WTC11 (cell line): ENCODE measurements at regions not wholly inside any gene's neighbourhood (a gene's known extent, or its start where the extent isn't known, plus 50 kb on each side); places are given as distances from the start of the nearest gene placed in this dataset.

ENCODE experiments used
- AFF4 ChIP-seq: sonication (generic); formaldehyde crosslinking; IDR thresholded peaks from 2 replicates; pipeline ENCODE4 v1.8.1; 2023; ENCODE audit warnings: mild to moderate bottlenecking, missing genetic modification reagents, borderline replicate concordance
- E2F1 ChIP-seq: sonication (generic); formaldehyde crosslinking; IDR thresholded peaks from 2 replicates; pipeline ENCODE4 v1.8.0; 2022; ENCODE audit warnings: mild to moderate bottlenecking, missing genetic modification reagents
- E2F5 ChIP-seq: sonication (generic); formaldehyde crosslinking; IDR thresholded peaks from 2 replicates; pipeline ENCODE4 v1.8.1; 2022; ENCODE audit warnings: mild to moderate bottlenecking, moderate library complexity, missing genetic modification reagents
- ERG ChIP-seq: fragments of 250-450 bp; sonication (Bioruptor Pico); IDR thresholded peaks from 2 replicates; pipeline ENCODE4 v1.8.0; 2021; ENCODE audit warnings: mild to moderate bottlenecking
- ESRRA ChIP-seq: sonication (generic); formaldehyde crosslinking; IDR thresholded peaks from 2 replicates; pipeline ENCODE4 v1.8.1; 2022; ENCODE audit warnings: mild to moderate bottlenecking, missing genetic modification reagents, borderline replicate concordance
- GRHL2 ChIP-seq: fragments of 250-450 bp; sonication (Bioruptor Pico); IDR thresholded peaks from 2 replicates; pipeline ENCODE4 v1.8.0; 2022; ENCODE audit warnings: mild to moderate bottlenecking, moderate library complexity; ENCODE audit not compliant: insufficient replicate concordance, severe bottlenecking
- GTF2I ChIP-seq: fragments of 250-450 bp; sonication (Bioruptor Pico); conservative IDR thresholded peaks from 2 replicates; pipeline ENCODE4 v1.4.0; 2021; ENCODE audit warnings: mild to moderate bottlenecking
- HMGXB4 ChIP-seq: sonication (generic); formaldehyde crosslinking; IDR thresholded peaks from 2 replicates; pipeline ENCODE4 v1.8.1; 2023; ENCODE audit warnings: mild to moderate bottlenecking, moderate library complexity, missing genetic modification reagents
- KAT7 ChIP-seq: sonication (generic); formaldehyde crosslinking; IDR thresholded peaks from 2 replicates; pipeline ENCODE4 v1.8.1; 2023; ENCODE audit warnings: missing genetic modification reagents, mild to moderate bottlenecking, borderline replicate concordance
- MAX ChIP-seq: sonication (generic); formaldehyde crosslinking; IDR thresholded peaks from 2 replicates; pipeline ENCODE4 v1.8.0; 2022; ENCODE audit warnings: mild to moderate bottlenecking, missing genetic modification reagents
- RELA ChIP-seq: sonication (generic); formaldehyde crosslinking; IDR thresholded peaks from 2 replicates; pipeline ENCODE4 v1.8.1; 2022; ENCODE audit warnings: missing genetic modification reagents, mild to moderate bottlenecking, borderline replicate concordance
- STAT6 ChIP-seq: sonication (generic); formaldehyde crosslinking; conservative IDR thresholded peaks from 2 replicates; pipeline ENCODE4 v1.8.1; 2023; ENCODE audit warnings: mild to moderate bottlenecking, low read depth, missing genetic modification reagents, moderate library complexity
- ZBTB43 ChIP-seq: sonication (generic); formaldehyde crosslinking; IDR thresholded peaks from 2 replicates; pipeline ENCODE4 v1.8.1; 2023; ENCODE audit warnings: mild to moderate bottlenecking, missing genetic modification reagents
- ZNF138 ChIP-seq: sonication (generic); formaldehyde crosslinking; conservative IDR thresholded peaks from 2 replicates; pipeline ENCODE4 v1.8.1; 2022; ENCODE audit warnings: mild to moderate bottlenecking, moderate library complexity, missing genetic modification reagents
- ZNF317 ChIP-seq: sonication (generic); formaldehyde crosslinking; IDR thresholded peaks from 2 replicates; pipeline ENCODE4 v1.8.1; 2023; ENCODE audit warnings: low read depth, mild to moderate bottlenecking, moderate library complexity, missing genetic modification reagents, borderline replicate concordance

- TF ChIP-seq STAT6 (no peak), ERG (CRISPR knock-in tag) (no peak), E2F1 (CRISPR knock-in tag) (no peak), GRHL2 (CRISPR knock-in tag) (no peak), KAT7 (no peak), ZBTB43 (CRISPR knock-in tag) (no peak), E2F5 (CRISPR knock-in tag) (no peak), MAX (CRISPR knock-in tag) (no peak), ESRRA (CRISPR knock-in tag) (no peak), ZNF317 (no peak), GTF2I (CRISPR knock-in tag) (no peak), ZNF138 (CRISPR knock-in tag) (no peak), HMGXB4 (CRISPR knock-in tag) (no peak), AFF4 (CRISPR knock-in tag) (no peak), RELA (CRISPR knock-in tag) (no peak)
Measured at GRCh38 chr14:42750771-42751170, 1144.1 kb downstream of the LRFN5 start (continued).
